Keratinocyte (primary cell): ENCODE measurements at regions not wholly inside any gene's neighbourhood (a gene's known extent, or its start where the extent isn't known, plus 50 kb on each side); places are given as distances from the start of the nearest gene placed in this dataset.

Experiments used
- EZH2 ChIP-seq: IDR thresholded peaks from one replicate; pipeline ENCODE4 v1.6.1; 2012; ENCODE audit warnings: inconsistent platforms, mild to moderate bottlenecking, low read length, moderate library complexity
- TF ChIP-seq, protein P1 (sequence below), 3 experiments: IDR thresholded peaks in 1 of 3; conservative IDR thresholded peaks in 1 of 3; optimal IDR thresholded peaks in 1 of 3; 2 replicates in 2 of 3; 3 replicates in 1 of 3; pipeline versions ENCODE3 to v1.5.1; 2011; ENCODE audit warnings: low read length in 3 of 3, mild to moderate bottlenecking in 3 of 3, moderate library complexity in 2 of 3, control low read depth in 1 of 3, inconsistent platforms in 1 of 3; ENCODE audit not compliant: insufficient read depth in 2 of 3; ENCODE audit errors: extremely low read depth in 1 of 3

DNA sequence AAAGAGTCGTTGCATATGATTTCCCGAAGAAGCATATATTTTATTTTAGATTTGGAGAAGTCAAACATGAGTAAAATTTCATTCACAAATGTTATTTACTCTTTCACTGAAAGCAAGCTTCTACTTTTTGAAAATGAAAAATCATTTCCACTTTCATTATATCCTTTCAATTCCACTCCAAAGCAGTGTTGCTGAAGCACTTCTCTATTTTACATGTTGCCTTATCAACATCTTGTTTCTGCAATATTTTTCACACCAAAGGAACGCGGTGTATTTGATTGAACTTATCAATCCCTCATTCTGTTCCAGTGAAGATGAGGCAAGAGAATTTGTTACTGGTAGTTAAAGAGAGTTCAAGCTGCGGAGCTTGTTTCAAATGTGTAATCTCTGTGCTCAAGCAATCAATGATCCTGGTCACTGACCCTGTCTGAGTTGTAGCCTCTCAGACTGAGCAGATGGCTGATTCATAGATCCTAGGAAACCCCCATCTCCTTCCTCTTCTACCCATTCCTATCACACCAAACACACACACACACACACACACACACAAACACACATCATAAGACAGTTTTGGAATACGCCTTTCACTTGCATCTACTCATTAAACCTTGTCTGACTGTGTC, 236.2 kb upstream of the FLRT2 start:
- no peak for TF ChIP-seq EZH2
- TF ChIP-seq, protein P1, sequence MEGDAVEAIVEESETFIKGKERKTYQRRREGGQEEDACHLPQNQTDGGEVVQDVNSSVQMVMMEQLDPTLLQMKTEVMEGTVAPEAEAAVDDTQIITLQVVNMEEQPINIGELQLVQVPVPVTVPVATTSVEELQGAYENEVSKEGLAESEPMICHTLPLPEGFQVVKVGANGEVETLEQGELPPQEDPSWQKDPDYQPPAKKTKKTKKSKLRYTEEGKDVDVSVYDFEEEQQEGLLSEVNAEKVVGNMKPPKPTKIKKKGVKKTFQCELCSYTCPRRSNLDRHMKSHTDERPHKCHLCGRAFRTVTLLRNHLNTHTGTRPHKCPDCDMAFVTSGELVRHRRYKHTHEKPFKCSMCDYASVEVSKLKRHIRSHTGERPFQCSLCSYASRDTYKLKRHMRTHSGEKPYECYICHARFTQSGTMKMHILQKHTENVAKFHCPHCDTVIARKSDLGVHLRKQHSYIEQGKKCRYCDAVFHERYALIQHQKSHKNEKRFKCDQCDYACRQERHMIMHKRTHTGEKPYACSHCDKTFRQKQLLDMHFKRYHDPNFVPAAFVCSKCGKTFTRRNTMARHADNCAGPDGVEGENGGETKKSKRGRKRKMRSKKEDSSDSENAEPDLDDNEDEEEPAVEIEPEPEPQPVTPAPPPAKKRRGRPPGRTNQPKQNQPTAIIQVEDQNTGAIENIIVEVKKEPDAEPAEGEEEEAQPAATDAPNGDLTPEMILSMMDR (optimal IDR thresholded peaks at IDR 0.05 in 1 of 3, IDR thresholded peaks at IDR 0.05 in 1 of 3, conservative IDR thresholded peaks at IDR 0.05 in 1 of 3; ENCODE audit: extremely low read depth in 1 of 3, insufficient read depth in 2 of 3, low read length in 3 of 3): no peak
